Embryonic facial prominence (tissue), 1 donor: ENCODE measurements at regions not wholly inside any gene's neighbourhood (a gene's known extent, or its start where the extent isn't known, plus 50 kb on each side); places are given as distances from the start of the nearest gene placed in this dataset.
A peak's percentile ranks its signal among the peaks of the same experiment; 100 is the strongest.
"Not testable (repeated sequence)": the region's sequence is repeated elsewhere in the genome, so short reads cannot be mapped to it uniquely, and the experiment has no call there.

Source experiments
- DNase-seq: peaks from one replicate; pipeline ENCODE4 v3.0.0-alpha.2; 2016; ENCODE audit errors: extremely low spot score

GRCh38 chr15:23850666-23851065 is 163.6 kb upstream of the NDN start:
- no peak for DNase-seq

GRCh38 chr15:23851921-23852320 is 164.8 kb upstream of the NDN start:
- no peak for DNase-seq

GRCh38 chr15:23853286-23853685 is 166.2 kb upstream of the NDN start:
- DNase-seq = no peak

- DNase-seq = no peak
These were observed 167.3 kb upstream of the NDN start for GRCh38 chr15:23854203-23854911.

- no peak for DNase-seq
These were observed 168.0 kb upstream of the NDN start for GRCh38 chr15:23854912-23855659.

GRCh38 chr15:23855947-23856346 is 168.8 kb upstream of the NDN start:
- DNase-seq = no peak

- DNase-seq = no peak
These were observed 170.0 kb upstream of the NDN start for GRCh38 chr15:23857028-23857641.

GRCh38 chr15:23859008-23859407 is 171.9 kb upstream of the NDN start:
- DNase-seq = no peak

- DNase-seq = peak; percentile 52
These were observed 173.5 kb upstream of the NDN start for GRCh38 chr15:23860290-23861245.

GRCh38 chr15:23866832-23867231 is 179.7 kb upstream of the NDN start:
- DNase-seq = no peak

- no peak for DNase-seq
These were observed 182.3 kb upstream of the NDN start for GRCh38 chr15:23869396-23869795.

GRCh38 chr15:23873613-23874012 is 186.5 kb upstream of the NDN start:
- not testable (repeated sequence) for DNase-seq

GRCh38 chr15:23877502-23878412 is 190.7 kb upstream of the NDN start:
- no peak for DNase-seq

- no peak for DNase-seq
These were observed 194.2 kb upstream of the NDN start for GRCh38 chr15:23881291-23881690.

GRCh38 chr15:23890218-23890617 is 203.1 kb upstream of the NDN start:
- DNase-seq = no peak

- DNase-seq = no peak
These were observed 210.0 kb upstream of the NDN start for GRCh38 chr15:23897091-23897490.

- no peak for DNase-seq
These were observed 210.4 kb upstream of the NDN start for GRCh38 chr15:23897531-23897930.

GRCh38 chr15:23910030-23910429 is 222.9 kb upstream of the NDN start:
- DNase-seq = no peak

GRCh38 chr15:23912191-23912590 is 225.1 kb upstream of the NDN start:
- DNase-seq = no peak

GRCh38 chr15:23913081-23913480 is 226.0 kb upstream of the NDN start:
- DNase-seq = no peak

GRCh38 chr15:23913635-23914034 is 226.5 kb upstream of the NDN start:
- DNase-seq = no peak
